ENCODE measurements at regions not wholly inside any gene's neighbourhood (a gene's known extent, or its start where the extent isn't known, plus 50 kb on each side); places are given as distances from the start of the nearest gene placed in this dataset.

DNA sequence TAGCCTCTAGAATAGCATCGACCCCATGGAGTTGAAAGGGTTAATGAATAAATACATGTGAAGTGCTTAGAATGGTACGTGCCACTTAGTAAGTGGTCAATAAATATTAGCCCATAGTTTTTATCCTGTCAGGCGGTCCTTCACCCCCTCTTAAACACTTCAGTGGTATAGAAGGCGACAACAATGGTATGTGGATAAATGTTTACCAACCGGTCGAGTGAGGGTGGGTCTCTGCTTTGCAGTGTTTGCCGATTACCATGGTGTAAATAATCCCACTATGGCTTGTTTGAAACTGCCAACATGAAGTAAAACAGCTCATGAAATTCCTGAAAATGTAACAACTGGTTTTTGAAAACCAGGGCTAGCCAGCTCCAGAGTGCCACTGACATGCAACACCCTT lies 541.2 kb downstream of the BUD13 start:
- TF ChIP-seq, protein P1, sequence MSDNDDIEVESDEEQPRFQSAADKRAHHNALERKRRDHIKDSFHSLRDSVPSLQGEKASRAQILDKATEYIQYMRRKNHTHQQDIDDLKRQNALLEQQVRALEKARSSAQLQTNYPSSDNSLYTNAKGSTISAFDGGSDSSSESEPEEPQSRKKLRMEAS (IDR thresholded peaks at IDR 0.05) = no peak
- no peak for TF ChIP-seq EGR1 (IDR thresholded peaks at IDR 0.05)
- TF ChIP-seq ZBTB7A (IDR thresholded peaks at IDR 0.05; ENCODE audit: low read depth) = no peak
- TF ChIP-seq, protein P2, sequence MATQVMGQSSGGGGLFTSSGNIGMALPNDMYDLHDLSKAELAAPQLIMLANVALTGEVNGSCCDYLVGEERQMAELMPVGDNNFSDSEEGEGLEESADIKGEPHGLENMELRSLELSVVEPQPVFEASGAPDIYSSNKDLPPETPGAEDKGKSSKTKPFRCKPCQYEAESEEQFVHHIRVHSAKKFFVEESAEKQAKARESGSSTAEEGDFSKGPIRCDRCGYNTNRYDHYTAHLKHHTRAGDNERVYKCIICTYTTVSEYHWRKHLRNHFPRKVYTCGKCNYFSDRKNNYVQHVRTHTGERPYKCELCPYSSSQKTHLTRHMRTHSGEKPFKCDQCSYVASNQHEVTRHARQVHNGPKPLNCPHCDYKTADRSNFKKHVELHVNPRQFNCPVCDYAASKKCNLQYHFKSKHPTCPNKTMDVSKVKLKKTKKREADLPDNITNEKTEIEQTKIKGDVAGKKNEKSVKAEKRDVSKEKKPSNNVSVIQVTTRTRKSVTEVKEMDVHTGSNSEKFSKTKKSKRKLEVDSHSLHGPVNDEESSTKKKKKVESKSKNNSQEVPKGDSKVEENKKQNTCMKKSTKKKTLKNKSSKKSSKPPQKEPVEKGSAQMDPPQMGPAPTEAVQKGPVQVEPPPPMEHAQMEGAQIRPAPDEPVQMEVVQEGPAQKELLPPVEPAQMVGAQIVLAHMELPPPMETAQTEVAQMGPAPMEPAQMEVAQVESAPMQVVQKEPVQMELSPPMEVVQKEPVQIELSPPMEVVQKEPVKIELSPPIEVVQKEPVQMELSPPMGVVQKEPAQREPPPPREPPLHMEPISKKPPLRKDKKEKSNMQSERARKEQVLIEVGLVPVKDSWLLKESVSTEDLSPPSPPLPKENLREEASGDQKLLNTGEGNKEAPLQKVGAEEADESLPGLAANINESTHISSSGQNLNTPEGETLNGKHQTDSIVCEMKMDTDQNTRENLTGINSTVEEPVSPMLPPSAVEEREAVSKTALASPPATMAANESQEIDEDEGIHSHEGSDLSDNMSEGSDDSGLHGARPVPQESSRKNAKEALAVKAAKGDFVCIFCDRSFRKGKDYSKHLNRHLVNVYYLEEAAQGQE (IDR thresholded peaks at IDR 0.05; ENCODE audit: low read depth) = no peak
- TF ChIP-seq NFIC (IDR thresholded peaks at IDR 0.05) = no peak
- no peak for TF ChIP-seq EP300 (IDR thresholded peaks at IDR 0.05; ENCODE audit: borderline replicate concordance)
- no peak for TF ChIP-seq YY1 (IDR thresholded peaks at IDR 0.05; ENCODE audit: low read depth)
- no peak for TF ChIP-seq CEBPB (IDR thresholded peaks at IDR 0.05)
- no peak for TF ChIP-seq TAF1 (IDR thresholded peaks at IDR 0.05; ENCODE audit: low read depth)
- no peak for TF ChIP-seq CREB1 (IDR thresholded peaks at IDR 0.05; ENCODE audit: low read depth)
- no peak for TF ChIP-seq RAD21 (IDR thresholded peaks at IDR 0.05; ENCODE audit: low read depth)
- TF ChIP-seq, protein P3, sequence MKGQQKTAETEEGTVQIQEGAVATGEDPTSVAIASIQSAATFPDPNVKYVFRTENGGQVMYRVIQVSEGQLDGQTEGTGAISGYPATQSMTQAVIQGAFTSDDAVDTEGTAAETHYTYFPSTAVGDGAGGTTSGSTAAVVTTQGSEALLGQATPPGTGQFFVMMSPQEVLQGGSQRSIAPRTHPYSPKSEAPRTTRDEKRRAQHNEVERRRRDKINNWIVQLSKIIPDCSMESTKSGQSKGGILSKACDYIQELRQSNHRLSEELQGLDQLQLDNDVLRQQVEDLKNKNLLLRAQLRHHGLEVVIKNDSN (IDR thresholded peaks at IDR 0.05) = no peak

Measured in Ishikawa (cell line).